ENCODE measurements at regions not wholly inside any gene's neighbourhood (a gene's known extent, or its start where the extent isn't known, plus 50 kb on each side); places are given as distances from the start of the nearest gene placed in this dataset.
A peak's percentile ranks its signal among the peaks of the same experiment; 100 is the strongest.
"Not testable (repeated sequence)": the region's sequence is repeated elsewhere in the genome, so short reads cannot be mapped to it uniquely, and the experiment has no call there.

GRCh38 chr10:23540401-23541030 is 101.6 kb downstream of the OTUD1 start:
- Histone ChIP-seq H3K9ac (peak overlapping the region; percentile 63), H3K36me3 (peaks cover 3% of the 10 kb centered on the region; the same call in 1 of the 2 replicates), H3K27ac (peak overlapping the region; percentile 85), H3K27me3 (no peaks in the 10 kb centered on the region), H3K4me1 (peaks cover 33% of the 10 kb centered on the region), H3K4me2 (peak overlapping the region; percentile 46), H3K4me3 (no peak overlapping the region; the same call in 1 of the 2 replicates), H4K20me1 (no peaks in the 10 kb centered on the region), H3K9me3 (peaks cover 56% of the 10 kb centered on the region)
- TF ChIP-seq Cebpa-rat (IDR thresholded peaks at IDR 0.05): peak; percentile 64; the same call in 1 of the 2 replicates

GRCh38 chr10:23543691-23544380 is 105.0 kb downstream of the OTUD1 start:
- H3K36me3 ChIP-seq: peaks cover 3% of the 10 kb centered on the region; the same call in 1 of the 2 replicates
- peaks cover 81% of the 10 kb centered on the region for H3K9me3 ChIP-seq
- TF ChIP-seq Cebpa-rat (IDR thresholded peaks at IDR 0.05): no peak
- H3K9ac ChIP-seq: no peak overlapping the region
- H3K27me3 ChIP-seq: no peaks in the 10 kb centered on the region
- no peak overlapping the region for H3K4me3 ChIP-seq
- no peaks in the 10 kb centered on the region for H4K20me1 ChIP-seq
- no peak overlapping the region for H3K27ac ChIP-seq
- H3K4me2 ChIP-seq: no peak overlapping the region
- H3K4me1 ChIP-seq: peaks cover 33% of the 10 kb centered on the region

GRCh38 chr10:23545866-23546265 is 107.0 kb downstream of the OTUD1 start:
- H3K9ac ChIP-seq, H3K36me3 ChIP-seq, H3K27ac ChIP-seq, H3K4me2 ChIP-seq, H3K27me3 ChIP-seq, H4K20me1 ChIP-seq: not testable (repeated sequence)
- Histone ChIP-seq H3K4me1 (peaks cover 14% of the 10 kb centered on the region), H3K4me3 (peak overlapping the region; percentile 9; the same call in 1 of the 2 replicates), H3K9me3 (peaks cover 94% of the 10 kb centered on the region)

- Histone ChIP-seq H3K4me2 (peak overlapping the region; percentile 65), H3K4me3 (peak overlapping the region; percentile 18; the same call in 1 of the 2 replicates), H4K20me1 (no peaks in the 10 kb centered on the region), H3K27me3 (no peaks in the 10 kb centered on the region), H3K27ac (peak overlapping the region; percentile 58), H3K36me3 (no peaks in the 10 kb centered on the region), H3K9me3 (peaks cover 35% of the 10 kb centered on the region), H3K4me1 (peaks cover 30% of the 10 kb centered on the region), H3K9ac (no peak overlapping the region)
- TF ChIP-seq Cebpa-rat (IDR thresholded peaks at IDR 0.05): no peak
Measured at GRCh38 chr10:23556727-23557440, 118.0 kb downstream of the OTUD1 start.

GRCh38 chr10:23557777-23558176 is 118.9 kb downstream of the OTUD1 start:
- no peak overlapping the region; the same call in 1 of the 2 replicates for H3K27ac ChIP-seq
- H3K9me3 ChIP-seq: peaks cover 40% of the 10 kb centered on the region
- H3K9ac ChIP-seq: no peak overlapping the region
- H3K4me3 ChIP-seq: no peak overlapping the region
- H3K4me2 ChIP-seq: peak overlapping the region; percentile 65
- no peak for TF ChIP-seq Cebpa-rat (IDR thresholded peaks at IDR 0.05)
- H3K4me1 ChIP-seq: peaks cover 30% of the 10 kb centered on the region
- no peaks in the 10 kb centered on the region for H3K36me3 ChIP-seq
- H4K20me1 ChIP-seq: no peaks in the 10 kb centered on the region
- no peaks in the 10 kb centered on the region for H3K27me3 ChIP-seq

- H3K9ac ChIP-seq: no peak overlapping the region
- no peak overlapping the region for H3K4me3 ChIP-seq
- H4K20me1 ChIP-seq: no peaks in the 10 kb centered on the region
- peaks cover 45% of the 10 kb centered on the region for H3K9me3 ChIP-seq
- H3K4me1 ChIP-seq: peaks cover 30% of the 10 kb centered on the region
- no peak for TF ChIP-seq Cebpa-rat (IDR thresholded peaks at IDR 0.05)
- no peak overlapping the region for H3K4me2 ChIP-seq
- H3K27me3 ChIP-seq: no peaks in the 10 kb centered on the region
- H3K36me3 ChIP-seq: no peaks in the 10 kb centered on the region
- no peak overlapping the region for H3K27ac ChIP-seq
Measured at GRCh38 chr10:23558361-23558799, 119.5 kb downstream of the OTUD1 start.

GRCh38 chr10:23568996-23569395 is 130.1 kb downstream of the OTUD1 start:
- Histone ChIP-seq H3K27ac (no peak overlapping the region), H3K4me3 (no peak overlapping the region), H3K27me3 (no peaks in the 10 kb centered on the region), H3K4me2 (no peak overlapping the region), H3K36me3 (no peaks in the 10 kb centered on the region), H4K20me1 (no peaks in the 10 kb centered on the region), H3K9me3 (peaks cover 64% of the 10 kb centered on the region), H3K4me1 (peaks cover 25% of the 10 kb centered on the region), H3K9ac (no peak overlapping the region)
- TF ChIP-seq Cebpa-rat (IDR thresholded peaks at IDR 0.05): no peak

- H3K4me2 ChIP-seq: no peak overlapping the region
- H3K9ac ChIP-seq: no peak overlapping the region
- peaks cover 57% of the 10 kb centered on the region for H3K9me3 ChIP-seq
- no peak overlapping the region for H3K4me3 ChIP-seq
- H3K27ac ChIP-seq: no peak overlapping the region
- peaks cover 20% of the 10 kb centered on the region for H3K4me1 ChIP-seq
- H3K27me3 ChIP-seq: no peaks in the 10 kb centered on the region
- no peak for TF ChIP-seq Cebpa-rat (IDR thresholded peaks at IDR 0.05)
- H4K20me1 ChIP-seq: no peaks in the 10 kb centered on the region
- no peaks in the 10 kb centered on the region for H3K36me3 ChIP-seq
Measured at GRCh38 chr10:23571884-23572283, 133.0 kb downstream of the OTUD1 start.

GRCh38 chr10:23581906-23582450 is 143.1 kb downstream of the OTUD1 start:
- Histone ChIP-seq H3K9me3 (no peaks in the 10 kb centered on the region), H3K4me1 (no peaks in the 10 kb centered on the region), H3K4me3 (no peak overlapping the region), H3K9ac (no peak overlapping the region), H3K27me3 (no peaks in the 10 kb centered on the region), H3K4me2 (no peak overlapping the region), H3K27ac (no peak overlapping the region), H4K20me1 (no peaks in the 10 kb centered on the region), H3K36me3 (no peaks in the 10 kb centered on the region)
- no peak for TF ChIP-seq Cebpa-rat (IDR thresholded peaks at IDR 0.05)
